Osteocyte (in vitro differentiated cells): ENCODE measurements at regions not wholly inside any gene's neighbourhood (a gene's known extent, or its start where the extent isn't known, plus 50 kb on each side); places are given as distances from the start of the nearest gene placed in this dataset.

Source experiments
- DNase-seq: peaks from one replicate; pipeline ENCODE4 v3.0.0; 2021; ENCODE audit warnings: mixed read lengths; ENCODE audit not compliant: unreplicated experiment; ENCODE audit errors: extremely low spot score
- H3K27ac Mint-ChIP-seq: one replicate; pipeline ENCODE4 v1.8.0; 2021; ENCODE audit warnings: mild to moderate bottlenecking, mixed read lengths; ENCODE audit not compliant: unreplicated experiment
- H3K27me3 Mint-ChIP-seq: one replicate; pipeline ENCODE4 v1.8.0; 2021; ENCODE audit warnings: mixed read lengths; ENCODE audit not compliant: unreplicated experiment
- H3K36me3 Mint-ChIP-seq: one replicate; pipeline ENCODE4 v1.8.0; 2021; ENCODE audit warnings: mixed read lengths; ENCODE audit not compliant: unreplicated experiment
- H3K4me1 Mint-ChIP-seq: one replicate; pipeline ENCODE4 v1.8.0; 2021; ENCODE audit warnings: mixed read lengths; ENCODE audit not compliant: unreplicated experiment
- H3K4me3 Mint-ChIP-seq: one replicate; pipeline ENCODE4 v1.8.0; 2021; ENCODE audit warnings: mild to moderate bottlenecking, moderate library complexity, mixed read lengths; ENCODE audit not compliant: unreplicated experiment
- H3K9me3 Mint-ChIP-seq: one replicate; pipeline ENCODE4 v1.8.0; 2021; ENCODE audit warnings: mixed read lengths; ENCODE audit not compliant: unreplicated experiment
- CTCF ChIP-seq: fragments of 200-600 bp; sonication (generic); IDR thresholded peaks from 2 replicates; pipeline ENCODE4 v1.5.0; 2021; ENCODE audit warnings: antibody characterized with exemption, mild to moderate bottlenecking, moderate library complexity

GRCh38 chr20:48349656-48350055, 478.1 kb downstream of the PREX1 start:
- no peak for TF ChIP-seq CTCF
- no peak overlapping the region for H3K4me3 Mint-ChIP-seq
- no peak for DNase-seq
- peaks cover 9% of the 10 kb centered on the region for H3K9me3 Mint-ChIP-seq
- H3K36me3 Mint-ChIP-seq = no peaks in the 10 kb centered on the region
- H3K27ac Mint-ChIP-seq = no peak overlapping the region
- H3K4me1 Mint-ChIP-seq = no peaks in the 10 kb centered on the region
- H3K27me3 Mint-ChIP-seq = peaks cover 46% of the 10 kb centered on the region

GRCh38 chr20:48348022-48348421, 479.8 kb downstream of the PREX1 start:
- H3K27me3 Mint-ChIP-seq = peaks cover 58% of the 10 kb centered on the region

GRCh38 chr20:48342822-48343513, 484.8 kb downstream of the PREX1 start:
- H3K36me3 Mint-ChIP-seq = no peaks in the 10 kb centered on the region
- peaks cover 7% of the 10 kb centered on the region for H3K9me3 Mint-ChIP-seq
- H3K4me3 Mint-ChIP-seq = no peak overlapping the region
- no peak for DNase-seq
- TF ChIP-seq CTCF = no peak
- no peaks in the 10 kb centered on the region for H3K4me1 Mint-ChIP-seq
- peaks cover 75% of the 10 kb centered on the region for H3K27me3 Mint-ChIP-seq
- no peak overlapping the region for H3K27ac Mint-ChIP-seq

More at GRCh38 chr20:48348022-48348421, 479.8 kb downstream of the PREX1 start:
- Mint-ChIP-seq H3K27ac (no peak overlapping the region), H3K9me3 (peaks cover 9% of the 10 kb centered on the region), H3K4me3 (no peak overlapping the region), H3K4me1 (no peaks in the 10 kb centered on the region), H3K36me3 (no peaks in the 10 kb centered on the region)
- TF ChIP-seq CTCF = no peak
- DNase-seq = no peak

GRCh38 chr20:48340883-48341281, 486.9 kb downstream of the PREX1 start:
- Mint-ChIP-seq H3K9me3 (no peaks in the 10 kb centered on the region), H3K27ac (no peak overlapping the region), H3K27me3 (peaks cover 78% of the 10 kb centered on the region), H3K36me3 (no peaks in the 10 kb centered on the region), H3K4me1 (no peaks in the 10 kb centered on the region), H3K4me3 (no peak overlapping the region)
- DNase-seq = no peak
- no peak for TF ChIP-seq CTCF

- Mint-ChIP-seq H3K27ac (no peak overlapping the region), H3K9me3 (no peaks in the 10 kb centered on the region), H3K27me3 (peaks cover 84% of the 10 kb centered on the region), H3K36me3 (no peaks in the 10 kb centered on the region), H3K4me1 (no peaks in the 10 kb centered on the region), H3K4me3 (no peak overlapping the region)
- no peak for DNase-seq
- no peak for TF ChIP-seq CTCF
Observed at GRCh38 chr20:48339986-48340882, 487.6 kb downstream of the PREX1 start.
